ENCODE measurements at regions not wholly inside any gene's neighbourhood (a gene's known extent, or its start where the extent isn't known, plus 50 kb on each side); places are given as distances from the start of the nearest gene placed in this dataset.

DNA sequence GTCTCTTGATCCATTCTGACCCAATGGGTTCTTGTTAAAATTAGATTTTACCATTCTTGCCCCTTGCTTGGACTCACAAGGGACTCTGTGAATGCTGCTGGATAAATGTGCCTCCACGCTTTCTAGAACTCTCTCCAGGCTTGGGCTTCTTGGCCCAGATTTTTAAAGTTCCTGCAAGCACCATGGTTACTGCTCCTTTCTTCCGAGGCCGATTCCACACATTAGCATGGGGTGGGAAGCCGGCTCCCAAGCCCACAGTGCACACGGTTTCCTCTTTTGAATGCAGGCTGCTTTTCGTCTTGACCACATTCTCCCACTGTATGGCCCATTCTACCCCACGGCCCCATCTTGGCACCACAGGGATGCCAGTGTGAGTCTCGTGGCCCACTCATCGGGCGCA, 174.3 kb upstream of the PITRM1 start:
- no peak for DNase-seq (ENCODE audit: low read depth)
- TF ChIP-seq, protein P1, sequence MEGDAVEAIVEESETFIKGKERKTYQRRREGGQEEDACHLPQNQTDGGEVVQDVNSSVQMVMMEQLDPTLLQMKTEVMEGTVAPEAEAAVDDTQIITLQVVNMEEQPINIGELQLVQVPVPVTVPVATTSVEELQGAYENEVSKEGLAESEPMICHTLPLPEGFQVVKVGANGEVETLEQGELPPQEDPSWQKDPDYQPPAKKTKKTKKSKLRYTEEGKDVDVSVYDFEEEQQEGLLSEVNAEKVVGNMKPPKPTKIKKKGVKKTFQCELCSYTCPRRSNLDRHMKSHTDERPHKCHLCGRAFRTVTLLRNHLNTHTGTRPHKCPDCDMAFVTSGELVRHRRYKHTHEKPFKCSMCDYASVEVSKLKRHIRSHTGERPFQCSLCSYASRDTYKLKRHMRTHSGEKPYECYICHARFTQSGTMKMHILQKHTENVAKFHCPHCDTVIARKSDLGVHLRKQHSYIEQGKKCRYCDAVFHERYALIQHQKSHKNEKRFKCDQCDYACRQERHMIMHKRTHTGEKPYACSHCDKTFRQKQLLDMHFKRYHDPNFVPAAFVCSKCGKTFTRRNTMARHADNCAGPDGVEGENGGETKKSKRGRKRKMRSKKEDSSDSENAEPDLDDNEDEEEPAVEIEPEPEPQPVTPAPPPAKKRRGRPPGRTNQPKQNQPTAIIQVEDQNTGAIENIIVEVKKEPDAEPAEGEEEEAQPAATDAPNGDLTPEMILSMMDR (IDR thresholded peaks at IDR 0.05; ENCODE audit: low read length, missing control alignments): no peak
- no peak overlapping the region for H3K4me3 ChIP-seq (replicated peaks; ENCODE audit: low read depth, low read length)

DNA sequence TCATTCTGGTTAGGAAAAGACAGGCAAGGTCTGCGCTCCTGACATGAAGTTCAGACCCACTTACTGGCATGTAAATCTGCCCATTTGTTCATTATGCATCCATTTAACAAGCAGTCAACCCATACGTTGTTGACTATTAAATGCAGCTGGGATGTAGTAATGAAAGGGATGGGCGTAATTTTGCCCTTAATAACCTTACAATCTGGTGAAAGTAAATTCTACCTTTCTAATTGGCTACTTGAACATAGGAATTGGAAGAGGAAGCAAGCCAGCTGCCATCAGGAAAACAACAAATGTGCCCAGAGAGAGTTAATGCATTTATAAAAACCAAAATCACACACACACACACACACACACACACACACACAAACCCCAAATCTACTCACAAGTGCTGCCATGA, 170.2 kb upstream of the PITRM1 start:
- no peak for DNase-seq (ENCODE audit: low read depth)
- TF ChIP-seq, protein P1 (IDR thresholded peaks at IDR 0.05; ENCODE audit: low read length, missing control alignments): no peak
- no peak overlapping the region for H3K4me3 ChIP-seq (replicated peaks; ENCODE audit: low read depth, low read length)

DNA sequence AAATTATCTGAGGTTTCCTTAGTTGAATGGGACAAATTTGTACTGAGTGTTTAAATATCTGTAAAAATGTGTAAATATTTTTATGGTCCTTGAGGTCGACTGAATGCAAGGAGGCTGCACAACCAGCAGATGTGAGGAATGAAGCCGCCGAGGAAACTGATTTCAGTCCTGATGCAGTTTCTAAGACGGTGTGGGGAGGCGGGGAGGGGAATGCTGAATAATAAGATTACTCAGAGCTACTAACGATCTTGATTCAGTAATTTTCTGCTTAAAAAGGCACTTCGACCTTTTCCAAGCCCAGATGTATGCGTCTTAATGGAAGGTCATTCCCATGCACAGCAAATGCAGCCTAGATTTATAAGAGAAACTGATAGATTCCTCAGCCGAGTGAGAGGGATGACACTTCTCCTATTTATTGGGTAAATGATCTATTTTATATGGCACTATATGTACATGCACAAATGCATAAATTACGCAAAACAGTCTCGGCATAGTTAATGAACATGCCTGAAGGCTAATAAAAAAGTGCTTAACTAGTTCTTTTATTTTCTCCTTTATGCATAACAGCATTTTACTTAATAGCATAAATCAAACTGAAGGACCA, 167.6 kb upstream of the PITRM1 start:
- DNase-seq (ENCODE audit: low read depth): no peak
- no peak overlapping the region for H3K4me3 ChIP-seq (replicated peaks; ENCODE audit: low read depth, low read length)
- TF ChIP-seq, protein P1 (IDR thresholded peaks at IDR 0.05; ENCODE audit: low read length, missing control alignments): no peak

DNA sequence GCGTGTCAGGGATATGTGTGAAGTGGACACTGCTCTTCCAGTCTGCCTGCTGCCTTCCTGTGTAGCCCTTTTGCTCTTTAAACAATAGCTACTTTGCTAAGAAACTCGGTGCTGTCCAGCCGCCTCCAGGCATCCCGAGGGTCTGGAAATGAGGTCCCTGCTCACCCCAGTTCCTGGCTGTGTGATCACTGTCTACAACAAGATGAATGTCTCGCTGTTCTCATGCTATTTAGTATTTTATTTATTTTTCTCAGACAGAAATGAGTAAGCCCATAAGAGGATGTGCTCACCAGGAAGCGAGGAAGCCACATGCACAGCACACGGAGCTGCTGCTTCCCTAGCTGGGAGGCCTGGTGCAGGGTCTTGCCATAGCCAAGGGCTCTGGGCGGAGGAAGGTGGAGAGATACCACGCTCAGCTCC, 167.0 kb upstream of the PITRM1 start:
- TF ChIP-seq, protein P1 (IDR thresholded peaks at IDR 0.05; ENCODE audit: low read length, missing control alignments): no peak
- H3K4me3 ChIP-seq (replicated peaks; ENCODE audit: low read depth, low read length): no peak overlapping the region
- DNase-seq (ENCODE audit: low read depth): no peak

DNA sequence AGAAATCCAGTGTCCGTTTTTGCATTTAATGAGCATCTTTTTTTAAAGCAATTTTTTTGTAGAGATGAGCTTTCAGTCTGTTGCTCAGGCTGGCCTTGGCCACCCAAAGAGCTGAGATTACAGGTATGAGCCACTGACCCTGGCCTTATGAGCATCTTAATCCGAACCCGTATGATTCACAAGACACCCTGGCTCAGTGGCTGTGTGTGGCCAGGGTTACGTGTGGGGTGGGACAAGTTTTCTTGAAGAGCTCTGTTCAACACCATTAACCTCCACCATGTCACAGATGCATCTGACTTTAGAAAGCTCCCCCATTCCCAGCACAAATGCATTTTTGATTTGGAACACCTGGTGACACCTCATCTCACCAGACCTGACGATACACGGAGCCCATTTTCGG, 166.5 kb upstream of the PITRM1 start:
- TF ChIP-seq, protein P1 (IDR thresholded peaks at IDR 0.05; ENCODE audit: low read length, missing control alignments): no peak

DNA sequence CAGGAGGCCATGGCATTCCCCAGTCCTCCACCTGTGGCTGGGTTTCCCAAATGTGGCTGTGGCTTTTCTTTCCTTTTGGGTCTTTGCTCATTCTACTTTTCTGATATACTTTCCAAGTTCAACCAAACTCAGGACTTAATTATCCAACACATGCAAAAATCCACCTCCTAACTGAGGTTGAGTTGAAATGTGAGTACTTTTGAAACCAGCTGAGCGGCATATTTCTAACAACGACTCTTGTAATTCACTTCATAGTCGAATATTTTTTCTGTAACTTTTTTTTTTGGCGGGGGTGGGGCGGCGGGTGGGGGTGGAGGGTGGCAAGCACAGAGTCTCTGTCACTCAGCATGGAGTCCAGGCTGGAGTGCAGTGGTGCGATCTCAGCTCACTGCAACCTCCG, 165.2 kb upstream of the PITRM1 start:
- no peak overlapping the region for H3K4me3 ChIP-seq (replicated peaks; ENCODE audit: low read depth, low read length)
- no peak for DNase-seq (ENCODE audit: low read depth)
- TF ChIP-seq, protein P1 (IDR thresholded peaks at IDR 0.05; ENCODE audit: low read length, missing control alignments): no peak

More for the DNA sequence above, 166.5 kb upstream of the PITRM1 start:
- H3K4me3 ChIP-seq (replicated peaks; ENCODE audit: low read depth, low read length): no peak overlapping the region
- DNase-seq (ENCODE audit: low read depth): no peak

DNA sequence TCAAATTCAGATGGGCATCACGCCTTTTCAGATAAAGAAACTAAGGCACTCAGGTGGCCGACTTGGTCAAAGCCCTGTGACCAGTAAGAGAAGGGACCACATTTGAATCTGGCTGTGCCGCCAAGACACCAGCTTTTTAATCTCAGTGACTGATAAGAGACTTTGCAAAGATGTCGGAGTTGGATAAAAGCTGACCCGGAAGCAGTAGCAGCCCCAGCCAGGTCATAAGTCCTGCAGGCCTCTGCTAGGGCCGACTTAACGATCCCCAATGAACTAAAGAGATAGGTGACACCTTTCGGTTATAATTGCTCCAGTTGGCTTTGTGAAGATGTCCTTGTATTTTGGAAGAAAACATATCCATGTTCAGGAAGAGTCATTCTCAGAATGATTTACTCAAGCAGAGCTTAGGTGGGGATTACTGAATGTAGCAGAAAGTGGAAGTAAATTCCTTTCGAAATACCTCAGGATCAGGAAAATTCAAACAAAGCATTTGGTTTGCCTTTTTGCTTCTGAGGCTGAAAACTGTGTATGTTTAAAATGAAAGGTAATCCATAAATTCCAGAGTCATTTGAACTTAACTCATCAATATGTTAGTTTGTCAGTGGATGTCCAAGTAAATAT, 164.2 kb upstream of the PITRM1 start:
- H3K4me3 ChIP-seq (replicated peaks; ENCODE audit: low read depth, low read length): no peak overlapping the region
- TF ChIP-seq, protein P1 (IDR thresholded peaks at IDR 0.05; ENCODE audit: low read length, missing control alignments): no peak
- DNase-seq (ENCODE audit: low read depth): no peak
